ENCODE measurements at regions not wholly inside any gene's neighbourhood (a gene's known extent, or its start where the extent isn't known, plus 50 kb on each side); places are given as distances from the start of the nearest gene placed in this dataset.

DNA sequence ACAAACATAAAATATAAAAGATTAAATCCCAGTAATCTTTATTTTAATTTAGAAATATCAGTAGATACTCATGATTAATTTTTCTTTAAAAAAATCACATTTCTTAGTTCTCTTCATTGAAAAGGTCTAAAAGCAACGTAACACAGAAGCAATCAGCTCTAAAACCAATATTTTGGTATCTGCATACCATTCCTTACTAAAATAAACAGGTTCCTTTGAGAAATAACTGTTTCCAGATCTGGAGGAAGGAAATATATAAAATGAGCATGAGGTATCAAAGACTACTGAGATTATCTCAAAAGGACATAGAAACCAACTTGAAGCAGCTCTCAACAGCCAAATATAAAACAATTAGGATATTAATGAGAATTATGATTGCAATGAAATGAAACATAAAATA, 301.0 kb upstream of the GNAI1 start:
- TF ChIP-seq EZH2 (IDR thresholded peaks at IDR 0.05; ENCODE audit: low read length, unreplicated experiment) (no peak), EZH2phosphoT487 (IDR thresholded peaks at IDR 0.05; ENCODE audit: borderline replicate concordance, low read length) (no peak)
- TF ChIP-seq, protein P1, sequence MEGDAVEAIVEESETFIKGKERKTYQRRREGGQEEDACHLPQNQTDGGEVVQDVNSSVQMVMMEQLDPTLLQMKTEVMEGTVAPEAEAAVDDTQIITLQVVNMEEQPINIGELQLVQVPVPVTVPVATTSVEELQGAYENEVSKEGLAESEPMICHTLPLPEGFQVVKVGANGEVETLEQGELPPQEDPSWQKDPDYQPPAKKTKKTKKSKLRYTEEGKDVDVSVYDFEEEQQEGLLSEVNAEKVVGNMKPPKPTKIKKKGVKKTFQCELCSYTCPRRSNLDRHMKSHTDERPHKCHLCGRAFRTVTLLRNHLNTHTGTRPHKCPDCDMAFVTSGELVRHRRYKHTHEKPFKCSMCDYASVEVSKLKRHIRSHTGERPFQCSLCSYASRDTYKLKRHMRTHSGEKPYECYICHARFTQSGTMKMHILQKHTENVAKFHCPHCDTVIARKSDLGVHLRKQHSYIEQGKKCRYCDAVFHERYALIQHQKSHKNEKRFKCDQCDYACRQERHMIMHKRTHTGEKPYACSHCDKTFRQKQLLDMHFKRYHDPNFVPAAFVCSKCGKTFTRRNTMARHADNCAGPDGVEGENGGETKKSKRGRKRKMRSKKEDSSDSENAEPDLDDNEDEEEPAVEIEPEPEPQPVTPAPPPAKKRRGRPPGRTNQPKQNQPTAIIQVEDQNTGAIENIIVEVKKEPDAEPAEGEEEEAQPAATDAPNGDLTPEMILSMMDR (conservative IDR thresholded peaks at IDR 0.05; ENCODE audit: low read depth, low read length): no peak

All from PC-3 (cell line).